ENCODE measurements at regions not wholly inside any gene's neighbourhood (a gene's known extent, or its start where the extent isn't known, plus 50 kb on each side); places are given as distances from the start of the nearest gene placed in this dataset.

- no peak for DNase-seq
These were observed 358.9 kb upstream of the ETAA1 start for GRCh38 chr2:67038195-67038594.

DNA sequence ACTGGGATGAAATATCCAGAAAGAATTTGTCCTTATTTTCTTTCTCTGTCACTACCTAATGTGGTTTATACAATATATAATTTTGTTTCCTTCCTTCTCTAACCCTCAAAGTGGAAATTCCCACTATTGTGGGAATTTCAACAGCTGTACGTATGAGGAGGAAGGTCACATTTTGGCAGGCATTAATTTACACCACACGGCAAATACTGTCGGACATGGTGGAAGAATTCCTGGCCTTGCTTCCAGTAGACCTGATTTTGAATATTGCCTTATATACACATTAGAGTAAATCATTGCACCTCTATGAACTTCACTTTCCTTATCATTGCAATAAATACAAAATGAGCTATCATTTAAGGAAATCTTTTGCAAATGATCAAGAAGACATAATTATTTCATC, 358.1 kb upstream of the ETAA1 start:
- no peak for DNase-seq

DNA sequence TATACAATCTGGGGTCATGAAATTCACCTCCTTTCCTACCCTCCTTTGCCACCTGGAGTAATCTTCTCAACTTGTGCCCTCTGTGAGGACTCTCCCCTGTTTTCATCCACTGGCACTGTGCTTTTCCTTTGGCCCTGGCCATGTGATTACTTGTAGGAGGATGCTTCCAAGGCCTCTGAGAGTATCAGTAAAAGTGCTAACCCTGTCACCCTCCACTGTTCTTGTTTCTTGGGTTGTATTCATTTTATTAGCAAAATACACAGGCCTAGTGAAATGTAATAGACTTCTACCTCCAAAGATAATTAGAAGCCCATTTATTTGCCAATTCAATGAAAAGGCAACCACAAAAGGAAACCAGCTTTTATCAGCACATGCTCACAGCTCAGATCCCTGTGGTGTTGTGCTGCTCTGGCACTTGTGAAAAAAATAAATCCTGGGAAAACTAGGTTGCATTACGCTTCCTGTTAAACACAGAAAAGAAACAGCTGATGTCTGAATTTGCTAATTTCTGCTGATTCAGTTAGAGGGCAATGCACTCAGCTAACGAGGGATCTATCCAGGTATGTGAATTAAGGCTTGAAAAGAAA, 357.5 kb upstream of the ETAA1 start:
- DNase-seq = no peak

DNA sequence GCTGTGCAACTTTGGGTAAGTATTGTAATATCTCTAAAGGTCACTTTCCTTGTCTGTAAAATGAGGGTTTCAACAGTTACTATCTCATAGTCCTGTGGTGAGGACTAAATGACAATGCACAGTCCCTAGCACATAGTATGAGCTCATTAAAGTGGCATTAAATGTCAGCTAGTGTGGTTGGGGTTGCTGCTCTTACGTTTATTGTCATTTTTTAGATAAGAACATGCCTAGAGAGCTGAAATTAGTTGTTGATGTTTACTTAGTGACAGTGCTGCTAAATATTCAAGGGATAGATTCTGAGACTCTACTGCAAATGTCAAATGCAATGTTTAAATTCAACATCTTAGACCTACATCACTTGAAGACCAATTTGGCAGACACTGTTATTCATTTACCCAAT, 356.1 kb upstream of the ETAA1 start:
- DNase-seq = no peak

DNA sequence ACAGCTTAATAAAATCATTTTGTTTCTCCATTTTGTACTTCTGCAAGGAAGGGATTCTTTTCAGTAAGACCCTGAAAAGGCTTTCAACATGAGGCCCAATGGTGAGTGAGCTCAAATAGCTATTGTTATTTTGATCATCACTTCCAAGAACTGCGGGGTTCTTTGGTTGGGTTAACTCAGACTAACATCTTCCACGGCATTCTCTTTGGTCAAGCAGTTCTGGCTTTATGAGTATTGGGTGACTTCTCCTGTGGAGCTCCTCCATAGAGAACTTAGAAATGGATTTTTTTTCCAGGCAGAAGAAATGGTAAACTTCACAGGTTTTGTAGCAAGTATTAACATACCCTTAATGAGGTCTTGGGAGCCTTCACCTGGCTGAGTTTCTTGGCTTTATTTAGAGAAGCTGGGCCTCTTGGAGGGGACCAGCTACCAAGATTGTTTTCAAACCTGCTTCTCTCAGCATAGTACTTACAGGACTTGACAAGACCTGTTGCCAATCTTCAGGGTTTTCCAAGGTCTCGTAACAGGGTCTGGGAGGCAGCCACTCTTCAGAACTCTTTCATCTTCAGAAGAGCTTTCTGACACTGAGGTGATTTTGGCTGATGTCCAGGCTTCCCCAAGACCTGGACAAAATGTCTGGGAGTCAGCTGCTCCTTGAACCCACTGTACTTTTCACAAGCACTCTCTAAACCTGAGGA, 353.2 kb upstream of the ETAA1 start:
- no peak for DNase-seq

- no peak for DNase-seq
These were observed 350.5 kb upstream of the ETAA1 start for GRCh38 chr2:67046591-67046990.

- no peak for DNase-seq
These were observed 348.8 kb upstream of the ETAA1 start for GRCh38 chr2:67048314-67048713.

GRCh38 chr2:67050622-67051021, 346.5 kb upstream of the ETAA1 start:
- no peak for DNase-seq

- DNase-seq = no peak
These were observed 342.4 kb upstream of the ETAA1 start for GRCh38 chr2:67054728-67055127.

DNA sequence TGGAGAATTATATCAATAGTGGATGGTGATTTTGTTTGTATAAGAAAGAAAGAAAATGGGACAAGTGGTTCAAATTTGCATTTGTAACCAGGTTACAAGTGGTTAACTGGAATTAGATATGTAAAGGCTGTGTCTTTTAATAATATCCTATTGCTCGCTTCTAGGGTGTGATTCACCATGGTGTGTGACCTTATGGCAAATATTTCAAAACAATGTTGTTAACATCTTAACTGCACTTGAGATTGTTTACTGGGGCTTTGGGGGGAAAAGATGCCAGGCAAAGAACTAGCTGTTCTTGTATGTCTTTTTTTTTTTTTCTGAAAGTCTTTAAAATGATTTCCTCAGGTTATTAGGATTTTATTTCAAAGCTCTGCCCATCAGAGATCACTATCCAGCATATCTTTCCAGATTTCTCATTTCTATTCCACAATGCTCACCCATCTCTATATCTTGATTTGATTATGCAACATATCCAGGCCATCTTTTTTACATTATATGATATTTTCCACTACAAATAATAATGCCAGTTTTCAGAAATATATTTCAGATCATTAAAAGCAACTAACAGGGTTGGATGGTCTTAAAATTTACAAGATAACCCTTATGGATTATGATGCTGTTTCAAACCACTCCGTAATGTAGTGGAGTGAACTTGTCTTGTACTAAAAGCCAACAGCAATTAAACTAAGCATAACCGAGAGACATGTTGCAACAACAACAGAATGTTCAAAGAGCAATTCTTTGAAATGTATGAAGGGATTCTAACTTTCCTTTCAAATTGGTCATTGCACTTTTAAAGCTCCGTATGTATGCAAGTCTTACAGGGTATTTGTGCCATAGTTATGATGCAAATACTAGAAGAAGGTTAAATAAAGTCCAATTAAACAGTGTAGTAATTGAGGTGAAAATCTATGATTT, 341.5 kb upstream of the ETAA1 start:
- DNase-seq = no peak

GRCh38 chr2:67057123-67057522, 340.0 kb upstream of the ETAA1 start:
- DNase-seq = no peak

DNA sequence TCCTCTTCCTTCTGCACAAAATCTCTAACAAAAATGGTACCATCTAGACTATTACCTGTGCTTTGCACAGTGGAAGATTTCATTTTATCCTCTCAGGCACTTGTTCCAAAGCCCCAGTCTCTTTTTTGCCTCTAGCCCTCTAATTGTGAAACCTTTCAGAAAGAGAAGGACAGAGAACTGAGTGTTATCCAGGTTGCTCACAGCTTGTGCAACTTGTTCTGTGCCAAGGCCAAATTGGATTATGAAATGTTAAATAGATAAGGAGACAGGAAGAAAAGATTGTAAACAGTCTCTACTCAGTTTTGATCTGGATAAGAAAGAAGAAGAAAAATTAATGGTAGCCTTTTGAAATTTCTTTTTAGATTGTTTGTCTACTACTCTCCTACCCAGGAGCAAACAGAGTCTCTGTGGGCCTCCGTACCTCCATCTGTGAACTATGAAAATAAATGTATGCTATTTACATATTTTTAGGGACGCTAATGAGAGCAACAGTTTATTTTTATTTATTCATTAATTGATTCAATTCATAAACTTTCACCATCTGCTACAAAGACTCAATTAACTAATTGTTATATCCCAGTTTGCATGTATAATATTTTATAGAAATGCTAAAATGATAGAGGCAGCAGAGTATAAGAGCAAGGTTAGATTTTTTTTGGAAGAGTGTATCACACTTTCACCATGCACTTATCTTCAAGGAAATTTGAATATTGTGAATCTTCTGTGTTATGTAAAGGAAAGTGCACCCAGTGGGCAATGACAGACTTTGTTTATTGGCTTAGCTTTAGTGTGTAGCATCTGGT, 339.0 kb upstream of the ETAA1 start:
- DNase-seq = no peak

DNA sequence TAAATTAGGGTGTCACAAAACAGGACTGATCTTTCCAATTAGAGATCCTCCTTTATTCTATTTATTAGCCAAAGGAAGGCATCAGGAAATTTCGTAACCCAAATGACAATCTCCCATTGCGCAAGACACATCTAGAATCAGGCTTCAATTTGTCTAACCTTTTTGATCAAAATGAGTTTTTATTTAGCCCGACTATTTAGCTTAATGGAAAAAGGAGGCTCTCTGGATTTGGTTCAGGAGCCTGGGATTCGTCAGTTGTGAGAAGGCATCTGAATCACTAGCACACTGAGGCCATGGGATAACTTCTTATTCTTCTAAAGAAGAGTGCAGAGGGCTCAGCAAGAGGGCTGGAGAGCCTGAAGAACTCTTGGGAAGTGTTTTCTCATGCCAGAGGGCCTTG, 332.1 kb upstream of the ETAA1 start:
- no peak for DNase-seq

DNA sequence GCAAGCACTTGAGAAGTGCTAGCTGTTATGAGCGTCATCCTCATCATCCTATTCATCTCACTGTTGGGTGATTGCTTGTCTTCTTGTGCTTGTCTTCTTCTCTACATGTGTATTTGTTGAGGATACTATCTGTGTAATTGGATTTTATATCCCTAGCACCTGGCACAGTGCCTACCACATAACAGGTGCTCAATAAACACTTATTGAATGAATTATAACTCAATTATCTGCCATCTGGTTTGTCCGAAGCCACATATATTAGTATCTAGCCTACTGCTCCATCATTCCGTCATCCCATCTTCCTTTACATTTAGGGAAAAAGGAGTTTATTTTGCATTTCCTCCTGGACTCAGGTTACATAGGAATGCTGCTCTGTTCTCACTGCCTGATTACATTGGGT, 330.4 kb upstream of the ETAA1 start:
- DNase-seq = no peak

GRCh38 chr2:67067656-67068055, 329.5 kb upstream of the ETAA1 start:
- no peak for DNase-seq

- DNase-seq = no peak
These were observed 326.3 kb upstream of the ETAA1 start for GRCh38 chr2:67070826-67071225.

DNA sequence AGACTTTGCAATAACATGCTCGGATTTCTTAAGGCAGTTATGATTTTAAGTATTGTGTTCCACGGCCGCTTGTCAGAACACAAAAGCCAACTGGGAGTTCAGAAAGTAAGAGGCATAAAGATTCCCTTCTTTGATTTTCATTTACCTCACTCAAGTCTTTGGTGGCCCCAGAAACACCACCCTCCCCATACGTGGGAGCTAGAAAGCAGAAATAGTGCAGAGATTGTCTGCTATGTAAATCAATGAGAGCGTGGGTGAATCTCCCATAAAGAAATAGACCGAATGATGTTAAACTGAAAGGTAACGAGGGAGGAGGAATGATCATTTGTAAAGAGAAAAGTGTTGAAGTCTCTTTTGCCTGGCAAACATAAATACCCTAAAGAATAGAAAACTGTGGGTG, 322.1 kb upstream of the ETAA1 start:
- no peak for DNase-seq

DNA sequence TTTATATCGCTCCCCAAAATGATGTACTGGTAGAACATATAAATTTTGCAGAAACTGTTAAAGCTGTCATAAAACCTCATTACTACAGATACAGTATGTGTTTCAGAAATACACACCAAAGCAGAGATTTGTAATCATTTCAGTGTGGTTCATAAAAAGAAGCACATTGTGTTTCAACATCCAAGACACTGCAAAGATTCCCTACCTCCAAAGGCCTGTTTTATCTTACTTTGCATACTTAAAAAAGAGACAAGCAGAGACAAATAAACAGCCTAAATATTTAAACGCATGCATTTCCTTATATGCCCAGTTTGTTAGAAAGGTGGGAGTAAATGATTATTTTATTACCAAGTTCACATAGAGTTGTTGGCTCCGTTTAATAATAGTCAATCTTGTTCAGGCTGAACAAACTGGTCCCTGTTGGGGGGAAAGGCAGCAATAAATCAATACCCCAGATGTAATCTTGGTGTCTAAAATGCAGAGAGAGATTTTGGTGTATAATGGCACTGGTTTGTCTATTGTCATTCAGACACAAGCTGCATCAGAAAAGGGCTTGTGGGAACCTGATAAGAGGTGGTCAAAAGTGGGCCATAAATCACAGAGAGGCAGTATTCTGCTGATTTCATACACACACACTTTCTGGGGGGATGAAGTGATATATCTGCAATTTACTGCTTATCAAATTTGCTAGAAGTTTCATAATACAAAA, 321.4 kb upstream of the ETAA1 start:
- DNase-seq = no peak

DNA sequence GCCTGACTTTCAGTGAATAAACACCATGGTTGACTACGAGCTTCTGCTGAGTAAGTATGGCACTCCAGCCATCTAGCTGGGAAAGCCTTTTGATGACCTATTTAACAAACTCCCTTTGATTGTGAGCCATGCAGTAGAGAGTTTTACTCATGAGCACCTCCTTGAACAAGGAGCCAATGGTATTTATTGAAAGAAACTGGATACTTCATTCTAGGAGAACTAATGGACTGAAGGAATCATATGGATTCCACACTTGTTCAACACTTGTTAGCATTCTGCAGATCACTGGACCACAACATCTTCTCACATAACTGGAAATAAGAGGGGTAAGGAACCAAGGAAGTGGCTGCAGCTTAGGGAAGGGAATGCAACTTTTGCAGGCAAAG, 320.9 kb upstream of the ETAA1 start:
- no peak for DNase-seq

DNA sequence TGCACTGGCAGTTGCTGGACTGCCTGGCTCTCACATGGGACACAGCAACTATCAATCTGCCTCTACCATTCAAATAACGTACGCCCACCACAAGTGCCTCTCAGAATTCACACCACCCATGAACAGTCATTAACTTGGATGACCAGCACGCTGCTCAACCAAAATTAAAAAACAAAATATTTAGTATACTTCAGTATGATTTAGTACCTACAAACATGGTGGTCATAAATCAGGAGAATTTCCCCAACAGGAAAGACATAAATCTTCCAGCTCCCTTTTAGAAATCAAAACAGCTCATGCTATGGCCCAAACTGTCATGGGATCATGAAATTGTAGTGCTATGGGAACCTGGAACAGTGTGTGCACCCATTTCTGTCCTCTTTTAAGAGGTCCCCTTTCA, 317.4 kb upstream of the ETAA1 start:
- DNase-seq = no peak

- DNase-seq = no peak
These were observed 314.3 kb upstream of the ETAA1 start for GRCh38 chr2:67082813-67083212.

All from amygdala (tissue), 56 donors.